H1 (cell line): ENCODE measurements at regions not wholly inside any gene's neighbourhood (a gene's known extent, or its start where the extent isn't known, plus 50 kb on each side); places are given as distances from the start of the nearest gene placed in this dataset.

Experiments used
- CTCF ChIA-PET: fragments of 300-600 bp; sonication (Branson Sonifier 250); formaldehyde crosslinking; loops from one replicate; lab custom pipeline; 2021; ENCODE audit not compliant: partially characterized antibody; lab: Charles Lee
- POLR2A ChIA-PET: fragments of 300-600 bp; sonication (Branson Sonifier 250); formaldehyde crosslinking; loops from one replicate; lab custom pipeline; 2021; ENCODE audit warnings: inconsistent platforms; ENCODE audit not compliant: partially characterized antibody; lab: Charles Lee
- DNase-seq, 2 experiments: peaks; one replicate each; pipeline versions ENCODE4 v3.0.0 to v3.0.0-alpha.2; 2010 to 2022; ENCODE audit warnings: low spot score in 2 of 2, low read depth in 1 of 2, mixed read lengths in 1 of 2
- FAIRE-seq: peaks from 2 replicates; lab custom pipeline; 2011; peaks lifted over from hg19 to GRCh38; lab: Jason Lieb, UNC
- H2AFZ ChIP-seq: 2 replicates; pipeline ENCODE4 v1.8.1; 2012; ENCODE audit warnings: low read length, inconsistent platforms
- H2AK5ac ChIP-seq: 2 replicates; pipeline ENCODE4 v1.6.1; 2013; ENCODE audit warnings: low read depth, low read length
- H2BK120ac ChIP-seq: replicated peaks from 2 replicates; pipeline ENCODE3; 2013; ENCODE audit warnings: low read depth, low read length, inconsistent platforms
- H2BK12ac ChIP-seq: 2 replicates; pipeline ENCODE4 v1.6.1; 2013; ENCODE audit warnings: low read depth, low read length
- H2BK15ac ChIP-seq: 2 replicates; pipeline ENCODE4 v1.6.1; 2013; ENCODE audit warnings: low read length
- H2BK20ac ChIP-seq: 2 replicates; pipeline ENCODE4 v1.6.1; 2013; ENCODE audit warnings: low read length
- H2BK5ac ChIP-seq: 2 replicates; pipeline ENCODE4 v1.6.1; 2013; ENCODE audit warnings: low read depth, low read length
- H3K14ac ChIP-seq: 2 replicates; pipeline ENCODE4 v1.6.1; 2013; ENCODE audit warnings: inconsistent platforms; ENCODE audit not compliant: insufficient read length
- H3K18ac ChIP-seq: 2 replicates; pipeline ENCODE4 v1.6.1; 2013; ENCODE audit warnings: low read length; ENCODE audit errors: extremely low read depth
- H3K23ac ChIP-seq: 2 replicates; pipeline ENCODE4 v1.6.1; 2013; ENCODE audit warnings: inconsistent platforms; ENCODE audit not compliant: insufficient read length
- H3K23me2 ChIP-seq: 2 replicates; pipeline ENCODE4 v1.6.1; 2013; ENCODE audit warnings: low read depth, low read length
- H3K27ac ChIP-seq: 2 replicates; pipeline ENCODE4 v1.6.1; 2011; ENCODE audit warnings: low read depth, low read length, inconsistent platforms
- H3K27me3 ChIP-seq, 4 experiments: replicated peaks in 1 of 4; 1 replicate in 1 of 4; 2 replicates in 3 of 4; pipeline versions ENCODE4 v1.6.1 to v1.8.1; 2011 to 2013; ENCODE audit warnings: low read length in 3 of 4, mild to moderate bottlenecking in 3 of 4, inconsistent platforms in 2 of 4, mixed read lengths in 2 of 4, moderate library complexity in 1 of 4; ENCODE audit not compliant: control insufficient read depth in 3 of 4, insufficient read depth in 3 of 4; ENCODE audit errors: extremely low read depth in 1 of 4
- H3K36me3 ChIP-seq, 4 experiments: 2 replicates each; pipeline versions ENCODE4 v1.6.1 to v1.8.1; 2011 to 2013; ENCODE audit warnings: mild to moderate bottlenecking in 4 of 4, low read length in 3 of 4, moderate library complexity in 2 of 4, control low read depth in 1 of 4, inconsistent platforms in 1 of 4; ENCODE audit not compliant: insufficient read depth in 4 of 4, control insufficient read depth in 2 of 4
- H3K4ac ChIP-seq: replicated peaks from 2 replicates; pipeline ENCODE3; 2013; ENCODE audit warnings: low read length, low read depth, mixed read lengths, inconsistent platforms; ENCODE audit not compliant: insufficient read length
- H3K4me1 ChIP-seq, 4 experiments: replicated peaks in 1 of 4; 1 replicate in 1 of 4; 2 replicates in 3 of 4; pipeline versions ENCODE4 v1.6.1 to v1.8.1; 2011 to 2013; ENCODE audit warnings: low read length in 3 of 4, inconsistent platforms in 2 of 4, mixed read lengths in 1 of 4; ENCODE audit not compliant: insufficient read depth in 4 of 4, control insufficient read depth in 3 of 4
- H3K4me2 ChIP-seq, 2 experiments: 2 replicates each; pipeline versions ENCODE4 v1.6.1 to v1.8.1; 2011 to 2013; ENCODE audit warnings: low read depth in 2 of 2, low read length in 2 of 2, control low read depth in 1 of 2, inconsistent platforms in 1 of 2, mild to moderate bottlenecking in 1 of 2; ENCODE audit not compliant: insufficient read depth in 1 of 2
- H3K4me3 ChIP-seq, 4 experiments: fragments of 200-600, 300-600 bp in 1 of 4; sonication (generic), shearing (Covaris generic), sonication (Bioruptor Twin) in 1 of 4; 2 replicates each; pipeline versions ENCODE4 v1.5.1 to v1.8.1; 2011 to 2016; ENCODE audit warnings: low read length in 4 of 4, low read depth in 3 of 4, control low read depth in 2 of 4, inconsistent platforms in 2 of 4, mild to moderate bottlenecking in 2 of 4, mixed read lengths in 1 of 4, moderate library complexity in 1 of 4; ENCODE audit not compliant: insufficient read depth in 2 of 4; ENCODE audit errors: extremely low read depth in 1 of 4
- H3K56ac ChIP-seq: replicated peaks from 2 replicates; pipeline ENCODE3; 2013; ENCODE audit warnings: low read depth, mild to moderate bottlenecking, mixed read lengths, low read length, inconsistent platforms; ENCODE audit not compliant: insufficient read length
- H3K79me1 ChIP-seq: 2 replicates; pipeline ENCODE4 v1.6.1; 2013; ENCODE audit warnings: low read depth, low read length, control low read depth
- H3K79me2 ChIP-seq, 2 experiments: 2 replicates each; pipeline versions ENCODE4 v1.6.1 to v1.8.1; 2012 to 2013; ENCODE audit warnings: low read length in 2 of 2, mild to moderate bottlenecking in 2 of 2, inconsistent platforms in 1 of 2; ENCODE audit not compliant: insufficient read depth in 2 of 2, control insufficient read depth in 1 of 2
- H3K9ac ChIP-seq, 4 experiments: replicated peaks in 1 of 4; 1 replicate in 1 of 4; 2 replicates in 3 of 4; pipeline versions ENCODE4 v1.6.1 to v1.8.1; 2011 to 2013; ENCODE audit warnings: low read depth in 3 of 4, low read length in 3 of 4, control low read depth in 2 of 4, mild to moderate bottlenecking in 2 of 4, moderate library complexity in 2 of 4, inconsistent platforms in 1 of 4; ENCODE audit errors: extremely low read depth in 1 of 4
- H3K9me3 ChIP-seq, 2 experiments: 2 replicates each; pipeline versions ENCODE4 v1.6.1 to v1.8.1; 2012 to 2013; ENCODE audit warnings: mild to moderate bottlenecking in 2 of 2, moderate library complexity in 2 of 2, control low read depth in 1 of 2, inconsistent platforms in 1 of 2, low read depth in 1 of 2, low read length in 1 of 2, mixed read lengths in 1 of 2; ENCODE audit not compliant: insufficient read depth in 2 of 2
- H4K20me1 ChIP-seq, 2 experiments: replicated peaks in 1 of 2; 2 replicates each; pipeline versions ENCODE3 to v1.8.1; 2011 to 2013; ENCODE audit warnings: inconsistent platforms in 2 of 2, low read length in 2 of 2, mild to moderate bottlenecking in 1 of 2; ENCODE audit not compliant: insufficient read depth in 2 of 2, control insufficient read depth in 1 of 2
- H4K5ac ChIP-seq: 2 replicates; pipeline ENCODE4 v1.6.1; 2013; ENCODE audit warnings: low read length, low read depth, mixed read lengths, inconsistent platforms; ENCODE audit not compliant: insufficient read length
- H4K8ac ChIP-seq: 2 replicates; pipeline ENCODE4 v1.8.0; 2013; ENCODE audit warnings: mild to moderate bottlenecking, moderate library complexity, low read length, inconsistent platforms; ENCODE audit not compliant: insufficient read depth; ENCODE audit errors: extremely low read depth
- H4K91ac ChIP-seq: replicated peaks from 2 replicates; pipeline ENCODE3; 2013; ENCODE audit warnings: low read length, mixed read lengths, inconsistent platforms; ENCODE audit not compliant: insufficient read length
- HDAC6 ChIP-seq: IDR thresholded peaks from one replicate; pipeline ENCODE4 v1.7.1; 2012; ENCODE audit warnings: low read depth, mild to moderate bottlenecking, inconsistent platforms, low read length, moderate library complexity
- SIN3A ChIP-seq, 2 experiments: IDR thresholded peaks in 1 of 2; conservative IDR thresholded peaks in 1 of 2; 2 replicates each; pipeline ENCODE4 v1.6.1; 2011 to 2012; ENCODE audit warnings: low read length in 2 of 2, improper control_type of control experiment in 1 of 2, low read depth in 1 of 2, mild to moderate bottlenecking in 1 of 2
- SP2 ChIP-seq: IDR thresholded peaks from 2 replicates; pipeline ENCODE4 v1.6.1; 2012; ENCODE audit warnings: mild to moderate bottlenecking, low read length, inconsistent platforms
- WGBS, 2 experiments: shearing (Covaris generic) in 1 of 2; methylation state at CpG; one replicate each; pipeline versions ENCODE4 v1.1.6 to v1.1.7; 2013 to 2015; ENCODE audit warnings: low lambda C conversion rate in 2 of 2, mixed read lengths in 2 of 2, inconsistent platforms in 1 of 2, low coverage in 1 of 2, missing lambda C conversion rate in 1 of 2; ENCODE audit not compliant: insufficient replicate concordance in 2 of 2, insufficient coverage in 1 of 2, insufficient read length in 1 of 2; ENCODE audit errors: extremely low coverage in 1 of 2, missing lambda C conversion rate in 1 of 2; 5-methylcytosine and 5-hydroxymethylcytosine counted together

DNA sequence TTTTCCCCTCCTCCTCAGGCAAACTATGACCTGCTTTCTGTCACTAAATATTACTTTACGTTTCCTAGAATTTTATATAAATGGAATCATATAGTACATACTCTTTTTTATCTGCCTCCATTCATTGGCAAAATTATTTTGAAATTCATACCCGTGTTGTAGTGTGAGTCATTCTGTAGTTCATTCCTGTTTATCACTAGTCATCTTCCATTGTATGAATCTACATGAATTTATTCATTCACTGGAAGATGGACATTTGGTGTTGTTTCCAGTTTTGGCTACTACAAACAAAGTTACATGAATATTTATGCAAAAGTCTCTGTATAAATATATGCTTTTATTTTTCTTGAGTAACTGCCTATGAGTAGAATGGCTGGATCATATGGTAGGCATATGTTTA, 60.7 kb upstream of the OPCML start:
- Histone ChIP-seq H2BK15ac (no peak overlapping the region), H2BK5ac (no peak overlapping the region), H3K23ac (no peak overlapping the region), H3K9me3 (no peaks in the 10 kb centered on the region), H3K14ac (no peak overlapping the region), H3K4ac (no peak overlapping the region), H3K27me3 (no peaks in the 10 kb centered on the region), H3K27ac (no peak overlapping the region), H4K20me1 (no peaks in the 10 kb centered on the region), H3K36me3 (no peaks in the 10 kb centered on the region), H2BK12ac (no peak overlapping the region), H2AK5ac (no peak overlapping the region), H3K23me2 (no peaks in the 10 kb centered on the region), H3K56ac (no peak overlapping the region), H3K9ac (no peak overlapping the region), H2AFZ (no peak overlapping the region), H3K79me1 (no peaks in the 10 kb centered on the region), H3K4me1 (no peaks in the 10 kb centered on the region), H4K91ac (no peak overlapping the region), H4K5ac (no peak overlapping the region), H2BK120ac (no peak overlapping the region), H3K79me2 (no peaks in the 10 kb centered on the region), H3K4me2 (no peak overlapping the region), H3K4me3 (no peak overlapping the region), H4K8ac (no peak overlapping the region), H2BK20ac (no peak overlapping the region), H3K18ac (no peak overlapping the region)
- WGBS, 2 experiments = 78% methylated on average over 2 of the region's 2 CpGs; no CpG with 5 or more reads in 1 of the 2 experiments
- no peak for TF ChIP-seq SIN3A (conservative IDR thresholded peaks at IDR 0.05 in 1 of 2, IDR thresholded peaks at IDR 0.05 in 1 of 2; ENCODE audit: low read depth in 1 of 2, low read length in 2 of 2)
- no peak for TF ChIP-seq SP2
- TF ChIP-seq HDAC6 = no peak
- DNase-seq (no peak), FAIRE-seq (no peak)
- CTCF ChIA-PET = interaction anchor here (1.9 to 2.1 kb wide), 2 partner anchors 17 to 26 kb away, joined by 6 to 10 read pairs; no protein-coding TSS in a partner anchor
- POLR2A ChIA-PET = no interaction called here
